Endothelial cell of umbilical vein (primary cell): ENCODE measurements at regions not wholly inside any gene's neighbourhood (a gene's known extent, or its start where the extent isn't known, plus 50 kb on each side); places are given as distances from the start of the nearest gene placed in this dataset.

Experiments
- BruUV-seq: library from RNA; stranded (reverse); fragments of 400-500 nt; replicated peaks from 2 replicates; lab custom pipeline; 2021; lab: Mats Ljungman, UMichigan
- CTCF ChIA-PET: fragments of 300-600, 350-600 bp; sonication (Branson Sonifier 250); formaldehyde crosslinking; loops from one replicate; lab custom pipeline; 2021; ENCODE audit warnings: antibody characterized with exemption, inconsistent platforms; lab: Charles Lee
- POLR2A ChIA-PET: fragments of 300-600, 350-600 bp; sonication (Branson Sonifier 250); formaldehyde crosslinking; loops from one replicate; lab custom pipeline; 2021; ENCODE audit warnings: antibody characterized with exemption, inconsistent platforms; lab: Charles Lee
- DNase-seq: peaks from one replicate; pipeline ENCODE4 v3.0.0-alpha.2; 2011; ENCODE audit warnings: low read depth, low spot score
- FAIRE-seq: peaks from 2 replicates; lab custom pipeline; 2011; peaks lifted over from hg19 to GRCh38; lab: Jason Lieb, UNC
- H2AFZ ChIP-seq: 2 replicates; pipeline ENCODE4 v1.6.0; 2012; ENCODE audit warnings: low read depth, low read length, control low read depth, inconsistent platforms
- H3K27ac ChIP-seq: 2 replicates; pipeline ENCODE4 v1.5.1; 2011; ENCODE audit warnings: low read depth, mild to moderate bottlenecking, control low read depth, low read length, moderate library complexity; ENCODE audit not compliant: insufficient read depth
- H3K27me3 ChIP-seq, 2 experiments: 2 replicates each; pipeline versions ENCODE4 v1.6.0 to v1.6.1; 2011; ENCODE audit warnings: low read length in 2 of 2, mixed read lengths in 1 of 2; ENCODE audit not compliant: control insufficient read depth in 2 of 2, insufficient read depth in 2 of 2
- H3K36me3 ChIP-seq, 2 experiments: 2 replicates in 1 of 2; 3 replicates in 1 of 2; pipeline ENCODE4 v1.5.1; 2011; ENCODE audit warnings: low read length in 2 of 2, mild to moderate bottlenecking in 1 of 2, moderate library complexity in 1 of 2; ENCODE audit not compliant: control insufficient read depth in 2 of 2, insufficient read depth in 2 of 2; ENCODE audit errors: extremely low read depth in 1 of 2
- H3K4me1 ChIP-seq: 3 replicates; pipeline ENCODE4 v1.5.1; 2011; ENCODE audit warnings: mild to moderate bottlenecking, low read length; ENCODE audit not compliant: control insufficient read depth, insufficient read depth; ENCODE audit errors: extremely low read depth
- H3K4me2 ChIP-seq: 2 replicates; pipeline ENCODE4 v1.6.1; 2011; ENCODE audit warnings: low read length, control low read depth, mixed read lengths; ENCODE audit not compliant: insufficient read depth
- H3K4me3 ChIP-seq, 3 experiments: fragments of 200-600 bp in 1 of 3; sonication (generic), shearing (Covaris generic) in 1 of 3; replicated peaks in 1 of 3; 2 replicates each; pipeline ENCODE4 v1.5.1; 2011 to 2016; ENCODE audit warnings: control low read depth in 3 of 3, low read length in 3 of 3, mild to moderate bottlenecking in 2 of 3, inconsistent platforms in 1 of 3, low read depth in 1 of 3, moderate library complexity in 1 of 3; ENCODE audit not compliant: insufficient read depth in 1 of 3
- H3K79me2 ChIP-seq: 2 replicates; pipeline ENCODE4 v1.6.0; 2012; ENCODE audit warnings: low read length, inconsistent platforms; ENCODE audit not compliant: control insufficient read depth, insufficient read depth
- H3K9ac ChIP-seq: replicated peaks from 2 replicates; pipeline ENCODE3; 2011; ENCODE audit warnings: low read length, control low read depth; ENCODE audit not compliant: insufficient read depth; ENCODE audit errors: extremely low read depth
- H3K9me1 ChIP-seq: replicated peaks from 3 replicates; pipeline ENCODE4 v1.6.0; 2011; ENCODE audit warnings: mild to moderate bottlenecking, low read length; ENCODE audit not compliant: control insufficient read depth, insufficient read depth; ENCODE audit errors: extremely low read depth
- H3K9me3 ChIP-seq: replicated peaks from 2 replicates; pipeline ENCODE4 v1.5.1; 2012; ENCODE audit warnings: low read length, inconsistent platforms; ENCODE audit not compliant: control insufficient read depth, insufficient read depth
- H4K20me1 ChIP-seq: replicated peaks from 2 replicates; pipeline ENCODE3; 2011; ENCODE audit warnings: mild to moderate bottlenecking, low read length; ENCODE audit not compliant: control insufficient read depth, insufficient read depth; ENCODE audit errors: extremely low read depth
- CTCF ChIP-seq, 2 donors: IDR thresholded peaks; 1 replicate in 1 of 2; 2 replicates in 1 of 2; pipeline ENCODE4 v1.5.1; 2011; ENCODE audit warnings: low read length in 2 of 2, mild to moderate bottlenecking in 2 of 2, moderate library complexity in 2 of 2, control low read depth in 1 of 2, inconsistent platforms in 1 of 2, low read depth in 1 of 2; ENCODE audit not compliant: insufficient read depth in 1 of 2; ENCODE audit errors: extremely low read depth in 1 of 2
- EZH2 ChIP-seq: IDR thresholded peaks from 2 replicates; pipeline ENCODE4 v1.6.1; 2012; ENCODE audit warnings: borderline replicate concordance, low read depth, mild to moderate bottlenecking, moderate library complexity, low read length, inconsistent platforms; ENCODE audit not compliant: severe bottlenecking
- FOS ChIP-seq: IDR thresholded peaks from 2 replicates; pipeline ENCODE4 v1.6.1; 2011; ENCODE audit warnings: mild to moderate bottlenecking, low read length, moderate library complexity, borderline replicate concordance; ENCODE audit not compliant: insufficient read depth
- MAX ChIP-seq: IDR thresholded peaks from 2 replicates; pipeline ENCODE4 v1.6.1; 2011; ENCODE audit not compliant: insufficient read depth, insufficient read length
- MYC ChIP-seq: IDR thresholded peaks from one replicate; pipeline ENCODE4 v1.6.1; 2011; ENCODE audit warnings: mild to moderate bottlenecking, low read depth, low read length
- POLR2A ChIP-seq: IDR thresholded peaks from 2 replicates; pipeline ENCODE4 v1.6.1; 2012; ENCODE audit warnings: low read depth, mild to moderate bottlenecking, control low read depth, low read length
- dilution Hi-C: fragments of 300-500 bp; cut with MboI; formaldehyde crosslinking; loops from one replicate; pipeline ENCODE4 v1.15.0; 2019; ENCODE audit warnings: low sequenced_read_pairs; ENCODE audit not compliant: extremely low pct_ligation_motif_present
- intact Hi-C: fragments of 100-400 bp; cut with micrococcal nuclease; formaldehyde crosslinking; loops from one replicate; pipeline ENCODE4 v1.10.0; 2022

GRCh38 chr16:73106329-73107034, 58.6 kb upstream of the ZFHX3 start:
- dilution Hi-C loops (no loop called here), intact Hi-C loops (no loop called here)
- H3K4me2 ChIP-seq: no peak overlapping the region
- H3K9me1 ChIP-seq: no peaks in the 10 kb centered on the region
- ChIA-PET POLR2A (no interaction called here), CTCF (interaction anchor here (2.8 kb wide), 1 partner anchor 10 kb away, joined by 11 read pairs; no protein-coding TSS in a partner anchor)
- H3K9ac ChIP-seq: no peak overlapping the region
- H3K9me3 ChIP-seq: no peaks in the 10 kb centered on the region
- H2AFZ ChIP-seq: no peak overlapping the region
- no peaks in the 10 kb centered on the region for H4K20me1 ChIP-seq
- H3K4me1 ChIP-seq: no peaks in the 10 kb centered on the region
- BruUV-seq: no TSS peak
- DNase-seq (no peak), FAIRE-seq (no peak)
- TF ChIP-seq MAX (no peak), EZH2 (no peak), MYC (no peak), CTCF (IDR thresholded peaks at IDR 0.05; ENCODE audit: extremely low read depth in 1 of 2, insufficient read depth in 1 of 2, low read depth in 1 of 2, low read length in 2 of 2) (no peak), POLR2A (no peak), FOS (no peak)
- H3K4me3 ChIP-seq: no peak overlapping the region
- H3K27ac ChIP-seq: no peak overlapping the region
- no peaks in the 10 kb centered on the region for H3K79me2 ChIP-seq
- no peaks in the 10 kb centered on the region for H3K36me3 ChIP-seq
- no peaks in the 10 kb centered on the region for H3K27me3 ChIP-seq
